OCI-LY3 (cell line): ENCODE measurements at regions not wholly inside any gene's neighbourhood (a gene's known extent, or its start where the extent isn't known, plus 50 kb on each side); places are given as distances from the start of the nearest gene placed in this dataset.

Experiments used
- CTCF ChIP-seq: fragments of 200-600, 300-600 bp; sonication (generic); IDR thresholded peaks from 2 replicates; pipeline ENCODE4 v1.5.1; 2014; ENCODE audit warnings: antibody characterized with exemption, low read length, low read depth
- EZH2phosphoT487 ChIP-seq: fragments of 200-600 bp; shearing (Covaris generic); IDR thresholded peaks from 2 replicates; pipeline ENCODE4 v1.6.1; 2018; ENCODE audit warnings: antibody characterized with exemption, mixed run types, low read depth

DNA sequence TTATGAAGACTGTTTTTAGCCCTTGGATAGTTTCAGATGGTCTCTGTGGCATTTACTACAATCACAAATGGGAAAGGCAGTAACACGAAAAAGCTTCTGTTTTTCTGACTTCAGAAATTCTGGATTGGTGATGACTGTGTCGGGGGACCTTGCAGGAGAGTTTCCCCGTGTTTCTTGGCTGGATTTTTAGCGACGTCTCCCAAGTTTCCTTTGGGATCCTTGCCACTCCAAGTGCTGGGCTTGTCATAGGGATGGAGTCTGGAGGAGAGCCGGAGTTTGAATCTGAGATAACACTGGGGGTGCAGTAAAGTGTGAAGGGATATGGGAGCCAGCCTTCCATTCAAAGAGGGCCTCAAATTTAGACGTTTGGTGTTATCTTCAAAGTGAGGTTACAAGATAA, 179.0 kb downstream of the SNX10 start:
- TF ChIP-seq CTCF (no peak), EZH2phosphoT487 (no peak)
